Naive thymus-derived CD4-positive, alpha-beta T cell (primary cell): ENCODE measurements at regions not wholly inside any gene's neighbourhood (a gene's known extent, or its start where the extent isn't known, plus 50 kb on each side); places are given as distances from the start of the nearest gene placed in this dataset.

Experiments
- ATAC-seq: fragments of 150-1000 bp; cut with Tn5 transposase; 2 replicates; pipeline ENCODE4 v1.10.0; 2021; ENCODE audit warnings: mild to moderate bottlenecking, moderate library complexity
- CTCF ChIA-PET: fragments of 350-600 bp; sonication (Branson Sonifier 250); formaldehyde crosslinking; loops from one replicate; lab custom pipeline; 2021; ENCODE audit warnings: antibody characterized with exemption; lab: Charles Lee
- POLR2A ChIA-PET: fragments of 350-600 bp; sonication (Branson Sonifier 250); formaldehyde crosslinking; loops from one replicate; lab custom pipeline; 2021; ENCODE audit warnings: antibody characterized with exemption, inconsistent platforms; lab: Charles Lee
- DNase-seq, 9 donors: peaks; one replicate each; pipeline versions ENCODE4 v3.0.0 to v3.0.0-alpha.2; 2020 to 2022; ENCODE audit warnings: mixed read lengths in 1 of 9
- H3K27ac ChIP-seq: one replicate; pipeline ENCODE4 v1.7.0; 2013; ENCODE audit warnings: mild to moderate bottlenecking, low read depth, low read length, moderate library complexity
- H3K27me3 ChIP-seq, 2 donors: one replicate each; pipeline ENCODE4 v1.7.0; 2013; ENCODE audit warnings: low read length in 2 of 2, mild to moderate bottlenecking in 2 of 2, moderate library complexity in 2 of 2; ENCODE audit not compliant: control insufficient read depth in 2 of 2, insufficient read depth in 2 of 2
- H3K36me3 ChIP-seq, 3 experiments: 1 replicate in 2 of 3; 2 replicates in 1 of 3; pipeline ENCODE4 v1.7.0; 2013; ENCODE audit warnings: low read length in 3 of 3, mild to moderate bottlenecking in 3 of 3, moderate library complexity in 1 of 3; ENCODE audit not compliant: insufficient read depth in 3 of 3, control insufficient read depth in 2 of 3
- H3K4me1 ChIP-seq, 2 donors: one replicate each; pipeline ENCODE4 v1.7.0; 2013; ENCODE audit warnings: low read length in 2 of 2, mild to moderate bottlenecking in 2 of 2, moderate library complexity in 1 of 2; ENCODE audit not compliant: control insufficient read depth in 2 of 2, insufficient read depth in 2 of 2
- H3K4me3 ChIP-seq: 2 replicates; pipeline ENCODE4 v1.7.0; 2013; ENCODE audit warnings: mild to moderate bottlenecking, low read length
- H3K9me3 ChIP-seq, 3 experiments: 1 replicate in 2 of 3; 2 replicates in 1 of 3; pipeline ENCODE4 v1.7.0; 2013; ENCODE audit warnings: low read length in 3 of 3; ENCODE audit not compliant: control insufficient read depth in 2 of 3
- H3K27ac Mint-ChIP-seq, 9 donors: one replicate each; pipeline ENCODE4 v1.8.0; 2020 to 2022; ENCODE audit warnings: mixed read lengths in 9 of 9, mild to moderate bottlenecking in 8 of 9, moderate library complexity in 5 of 9, inconsistent platforms in 2 of 9
- H3K27me3 Mint-ChIP-seq, 5 donors: one replicate each; pipeline ENCODE4 v1.8.0; 2021 to 2022; ENCODE audit warnings: mixed read lengths in 5 of 5, mild to moderate bottlenecking in 1 of 5
- H3K36me3 Mint-ChIP-seq, 5 donors: one replicate each; pipeline ENCODE4 v1.8.0; 2020 to 2022; ENCODE audit warnings: mixed read lengths in 5 of 5, mild to moderate bottlenecking in 3 of 5, inconsistent platforms in 1 of 5
- H3K4me1 Mint-ChIP-seq, 7 donors: one replicate each; pipeline ENCODE4 v1.8.0; 2020 to 2022; ENCODE audit warnings: mixed read lengths in 7 of 7, mild to moderate bottlenecking in 3 of 7, inconsistent platforms in 1 of 7
- H3K4me3 Mint-ChIP-seq, 10 donors: one replicate each; pipeline ENCODE4 v1.8.0; 2020 to 2022; ENCODE audit warnings: mild to moderate bottlenecking in 10 of 10, mixed read lengths in 10 of 10, moderate library complexity in 6 of 10, inconsistent platforms in 2 of 10
- H3K9me3 Mint-ChIP-seq, 11 donors: one replicate each; pipeline ENCODE4 v1.8.0; 2020 to 2022; ENCODE audit warnings: mixed read lengths in 11 of 11, mild to moderate bottlenecking in 4 of 11, inconsistent platforms in 1 of 11, moderate library complexity in 1 of 11
- intact Hi-C, 2 donors: fragments of 100-400 bp; cut with micrococcal nuclease; formaldehyde crosslinking; loops; one replicate each; pipeline ENCODE4 v1.15.1; 2023

- Histone ChIP-seq H3K4me3 (no peak overlapping the region), H3K27me3 (no peaks in the 10 kb centered on the region), H3K36me3 (no peaks in the 10 kb centered on the region), H3K27ac (no peak overlapping the region), H3K9me3 (no peaks in the 10 kb centered on the region), H3K4me1 (no peaks in the 10 kb centered on the region)
- no peak overlapping the region for H3K4me3 Mint-ChIP-seq
- peaks cover 0 to 2% (median 0%) of the 10 kb centered on the region in 7 donors for H3K4me1 Mint-ChIP-seq
- H3K27ac Mint-ChIP-seq: no peak overlapping the region
- DNase-seq: no peak
- ChIA-PET POLR2A (no interaction called here), CTCF (no interaction called here)
- no peaks in the 10 kb centered on the region for H3K36me3 Mint-ChIP-seq
- intact Hi-C loops: no loop called here
- H3K27me3 Mint-ChIP-seq: peaks cover 0 to 5% (median 0%) of the 10 kb centered on the region in 5 donors
- H3K9me3 Mint-ChIP-seq: peaks cover 0 to 5% (median 0%) of the 10 kb centered on the region in 11 donors
- ATAC-seq: no peak
Observed at GRCh38 chr6:113414511-113414910, 442.6 kb upstream of the MARCKS start.

DNA sequence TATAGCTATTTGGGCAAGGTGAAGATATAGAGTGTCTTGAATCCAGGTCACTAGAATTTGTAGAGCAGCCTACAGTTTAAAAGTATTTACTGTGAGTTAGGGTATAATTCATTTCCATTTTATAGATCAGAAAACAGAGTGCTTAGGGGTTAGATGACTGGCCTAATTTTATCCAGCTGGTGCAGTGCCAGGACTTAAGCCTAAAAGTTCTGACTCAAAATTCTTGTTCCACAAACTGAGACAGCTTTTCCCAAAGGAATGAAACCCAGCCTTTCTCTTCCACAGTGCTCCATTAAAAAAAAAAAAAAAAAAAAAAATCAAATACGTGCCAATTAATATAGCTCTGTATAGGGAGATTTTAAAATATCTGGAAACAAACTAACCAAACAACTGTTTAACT is 441.0 kb upstream of the MARCKS start:
- no peak for DNase-seq

DNA sequence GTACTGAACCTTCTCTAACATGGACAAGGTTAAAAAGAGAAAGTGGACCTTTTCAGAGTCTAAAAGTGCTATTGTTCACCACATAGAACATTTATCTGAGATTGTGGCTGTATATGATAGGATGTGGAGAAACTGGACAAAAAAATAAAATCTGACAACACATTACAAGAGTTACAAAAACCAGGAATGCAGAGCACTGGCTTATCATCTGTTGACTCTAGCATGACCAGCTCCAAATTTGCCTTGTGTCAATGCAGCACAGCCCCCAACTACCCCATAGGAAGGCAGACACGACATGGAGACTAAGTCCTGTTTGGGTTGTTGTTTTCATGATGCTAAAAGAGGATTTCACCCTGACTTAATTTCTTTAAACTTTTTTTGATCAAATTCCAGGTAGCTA is 436.9 kb upstream of the MARCKS start:
- no peak overlapping the region for H3K4me3 ChIP-seq
- peaks cover 0 to 5% (median 0%) of the 10 kb centered on the region in 5 donors for H3K27me3 Mint-ChIP-seq
- H3K27me3 ChIP-seq: no peaks in the 10 kb centered on the region
- DNase-seq: no peak
- peaks cover 0 to 5% (median 0%) of the 10 kb centered on the region in 11 donors for H3K9me3 Mint-ChIP-seq
- H3K4me1 Mint-ChIP-seq: peaks cover 0 to 2% (median 0%) of the 10 kb centered on the region in 7 donors
- H3K36me3 Mint-ChIP-seq: no peaks in the 10 kb centered on the region
- no peaks in the 10 kb centered on the region for H3K36me3 ChIP-seq
- H3K4me1 ChIP-seq: no peaks in the 10 kb centered on the region
- CTCF ChIA-PET: no interaction called here
- no peak for ATAC-seq
- POLR2A ChIA-PET: no interaction called here
- no peak overlapping the region for H3K27ac ChIP-seq
- no peak overlapping the region for H3K4me3 Mint-ChIP-seq
- H3K27ac Mint-ChIP-seq: no peak overlapping the region
- no peaks in the 10 kb centered on the region for H3K9me3 ChIP-seq
- intact Hi-C loops: no loop called here

More for the DNA sequence above, 441.0 kb upstream of the MARCKS start:
- Histone ChIP-seq H3K27ac (no peak overlapping the region), H3K27me3 (no peaks in the 10 kb centered on the region), H3K4me1 (no peaks in the 10 kb centered on the region), H3K9me3 (no peaks in the 10 kb centered on the region), H3K4me3 (no peak overlapping the region), H3K36me3 (no peaks in the 10 kb centered on the region)
- no peak overlapping the region for H3K27ac Mint-ChIP-seq
- no peak for ATAC-seq
- POLR2A ChIA-PET: no interaction called here
- peaks cover 0 to 2% (median 0%) of the 10 kb centered on the region in 7 donors for H3K4me1 Mint-ChIP-seq
- intact Hi-C loops: no loop called here
- no peak overlapping the region for H3K4me3 Mint-ChIP-seq
- CTCF ChIA-PET: no interaction called here
- H3K9me3 Mint-ChIP-seq: peaks cover 0 to 5% (median 0%) of the 10 kb centered on the region in 11 donors
- H3K27me3 Mint-ChIP-seq: peaks cover 0 to 5% (median 0%) of the 10 kb centered on the region in 5 donors
- no peaks in the 10 kb centered on the region for H3K36me3 Mint-ChIP-seq

GRCh38 chr6:113421997-113422396 is 435.1 kb upstream of the MARCKS start:
- Mint-ChIP-seq H3K4me1 (peaks cover 0 to 2% (median 0%) of the 10 kb centered on the region in 7 donors), H3K27me3 (peaks cover 0 to 3% (median 0%) of the 10 kb centered on the region in 5 donors), H3K9me3 (peaks cover 0 to 2% (median 0%) of the 10 kb centered on the region in 11 donors), H3K27ac (no peak overlapping the region), H3K4me3 (no peak overlapping the region), H3K36me3 (no peaks in the 10 kb centered on the region)
- no peak for DNase-seq
- ChIA-PET POLR2A (no interaction called here), CTCF (no interaction called here)
- no peaks in the 10 kb centered on the region for H3K27me3 ChIP-seq
- intact Hi-C loops: no loop called here
- ATAC-seq: no peak
- H3K4me3 ChIP-seq: no peak overlapping the region
- H3K4me1 ChIP-seq: no peaks in the 10 kb centered on the region
- H3K9me3 ChIP-seq: no peaks in the 10 kb centered on the region
- no peaks in the 10 kb centered on the region for H3K36me3 ChIP-seq
- H3K27ac ChIP-seq: no peak overlapping the region

GRCh38 chr6:113423956-113424355 is 433.2 kb upstream of the MARCKS start:
- no peak for ATAC-seq
- Mint-ChIP-seq H3K9me3 (peaks cover 0 to 5% (median 0%) of the 10 kb centered on the region in 11 donors), H3K36me3 (no peaks in the 10 kb centered on the region), H3K4me3 (no peak overlapping the region), H3K27ac (no peak overlapping the region), H3K27me3 (peaks cover 0 to 4% (median 0%) of the 10 kb centered on the region in 5 donors), H3K4me1 (no peaks in the 10 kb centered on the region)
- H3K4me1 ChIP-seq: no peaks in the 10 kb centered on the region
- H3K27ac ChIP-seq: no peak overlapping the region
- DNase-seq: no peak
- H3K9me3 ChIP-seq: no peaks in the 10 kb centered on the region
- intact Hi-C loops: no loop called here
- ChIA-PET POLR2A (no interaction called here), CTCF (no interaction called here)
- no peaks in the 10 kb centered on the region for H3K36me3 ChIP-seq
- no peaks in the 10 kb centered on the region for H3K27me3 ChIP-seq
- H3K4me3 ChIP-seq: no peak overlapping the region

DNA sequence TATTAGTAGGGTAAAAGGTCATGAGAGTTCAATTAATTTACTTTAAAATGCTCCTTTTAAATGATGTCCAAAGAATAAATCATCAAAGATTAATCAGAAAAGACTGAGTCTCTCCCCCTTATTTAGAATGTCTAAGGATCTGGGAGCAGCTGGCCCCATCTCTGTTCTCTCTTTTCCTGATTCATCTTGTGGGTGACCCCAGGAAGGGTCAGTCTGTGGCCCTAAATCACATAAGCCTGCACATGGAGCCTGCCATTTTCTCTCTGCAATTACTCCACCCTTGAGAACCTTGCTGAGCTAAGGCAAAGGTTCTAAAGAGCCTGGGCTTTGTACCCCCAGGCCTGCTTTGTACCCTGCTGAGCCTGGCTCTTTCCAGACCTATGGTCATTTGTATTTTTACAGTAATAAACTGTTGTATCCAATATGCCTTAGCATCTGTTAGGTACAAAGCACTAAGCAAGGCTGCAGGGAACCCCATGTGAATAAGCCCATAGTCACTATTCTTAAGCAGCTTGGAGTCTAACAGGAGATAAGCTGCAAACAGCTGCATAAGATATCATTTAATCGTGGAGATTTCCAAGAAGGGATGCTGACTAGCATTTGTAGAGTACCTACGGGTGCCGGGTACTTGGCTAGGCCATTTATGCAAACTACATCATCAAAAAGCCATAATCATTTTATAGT is 431.0 kb upstream of the MARCKS start:
- Histone ChIP-seq H3K9me3 (no peaks in the 10 kb centered on the region), H3K4me1 (no peaks in the 10 kb centered on the region), H3K27me3 (no peaks in the 10 kb centered on the region), H3K27ac (no peak overlapping the region), H3K36me3 (no peaks in the 10 kb centered on the region), H3K4me3 (no peak overlapping the region)
- Mint-ChIP-seq H3K27me3 (peaks cover 0 to 4% (median 0%) of the 10 kb centered on the region in 5 donors), H3K4me1 (no peaks in the 10 kb centered on the region), H3K27ac (no peak overlapping the region), H3K4me3 (no peak overlapping the region), H3K36me3 (no peaks in the 10 kb centered on the region), H3K9me3 (peaks cover 0 to 5% (median 0%) of the 10 kb centered on the region in 11 donors)
- no peak for DNase-seq
- POLR2A ChIA-PET: no interaction called here
- CTCF ChIA-PET: no interaction called here
- no peak for ATAC-seq
- intact Hi-C loops: no loop called here

DNA sequence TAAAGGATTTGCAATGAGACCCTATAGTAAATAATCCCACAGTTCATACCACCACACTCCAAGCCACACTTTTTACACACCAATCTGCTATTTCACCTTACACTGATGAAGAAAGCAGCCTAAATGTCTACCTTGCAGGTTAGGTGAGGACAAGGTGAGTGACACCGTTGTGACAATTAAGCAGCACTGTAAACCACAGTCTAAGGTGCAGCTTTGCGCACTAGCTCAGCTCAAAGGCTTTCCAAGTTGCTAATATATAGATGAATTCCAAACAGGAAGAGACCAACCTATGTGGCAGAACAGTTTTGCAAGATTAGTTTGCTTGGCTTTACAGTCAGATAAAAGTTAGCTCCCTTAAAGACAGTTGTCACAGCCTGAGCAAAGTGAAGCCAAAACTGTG is 429.5 kb upstream of the MARCKS start:
- no peak for ATAC-seq
- Mint-ChIP-seq H3K4me3 (no peak overlapping the region), H3K27me3 (peaks cover 0 to 4% (median 0%) of the 10 kb centered on the region in 5 donors), H3K9me3 (peaks cover 0 to 5% (median 0%) of the 10 kb centered on the region in 11 donors), H3K27ac (no peak overlapping the region), H3K4me1 (no peaks in the 10 kb centered on the region), H3K36me3 (no peaks in the 10 kb centered on the region)
- Histone ChIP-seq H3K27me3 (no peaks in the 10 kb centered on the region), H3K9me3 (no peaks in the 10 kb centered on the region), H3K4me1 (no peaks in the 10 kb centered on the region), H3K4me3 (no peak overlapping the region), H3K27ac (no peak overlapping the region), H3K36me3 (no peaks in the 10 kb centered on the region)
- ChIA-PET POLR2A (no interaction called here), CTCF (no interaction called here)
- intact Hi-C loops: no loop called here
- DNase-seq: no peak
